ENCODE measurements at regions not wholly inside any gene's neighbourhood (a gene's known extent, or its start where the extent isn't known, plus 50 kb on each side); places are given as distances from the start of the nearest gene placed in this dataset.

GRCh38 chr21:20377250-20377649 lies 621.0 kb upstream of the NCAM2 start:
- TF ChIP-seq CTCF (conservative IDR thresholded peaks at IDR 0.05): no peak
- no peak for TF ChIP-seq ZFX (IDR thresholded peaks at IDR 0.05)
